ENCODE measurements at regions not wholly inside any gene's neighbourhood (a gene's known extent, or its start where the extent isn't known, plus 50 kb on each side); places are given as distances from the start of the nearest gene placed in this dataset.
A peak's percentile ranks its signal among the peaks of the same experiment; 100 is the strongest.

- CTCF ChIA-PET, result interaction anchor here (0.6 to 1.1 kb wide), 5 partner anchors 65 to 1894 kb away, joined by 3 to 9 read pairs (median 5); no protein-coding TSS in a partner anchor
- peak; percentile 69; the same call in 1 of the 2 replicates for TF ChIP-seq CTCF (IDR thresholded peaks at IDR 0.05)
- no peak for TF ChIP-seq TCF7L2 (IDR thresholded peaks at IDR 0.05; ENCODE audit: low read depth, low read length)
- Histone ChIP-seq H3K4me1 (ENCODE audit: control insufficient read depth, insufficient read depth, low read length) (no peaks in the 10 kb centered on the region), H3K27me3 (ENCODE audit: control insufficient read depth, insufficient read depth, low read length) (no peaks in the 10 kb centered on the region), H3K27ac (ENCODE audit: low read length) (no peak overlapping the region), H3K36me3 (ENCODE audit: control insufficient read depth, insufficient read depth, low read length) (no peaks in the 10 kb centered on the region), H3K4me3 (ENCODE audit: low read depth in 2 of 2, low read length in 2 of 2) (no peak overlapping the region), H3K9me3 (ENCODE audit: control insufficient read depth, insufficient read depth, low read depth, low read length) (no peaks in the 10 kb centered on the region)
- intact Hi-C loops (cut with micrococcal nuclease; ENCODE audit: unreplicated experiment), result loop anchor here (5.0 kb wide), 1 partner anchor 532 kb away; no protein-coding TSS in a partner anchor
- ATAC-seq, result peak; percentile 82
- peak; percentile 28 for DNase-seq (ENCODE audit: low read depth, low spot score)
- in situ Hi-C loops (cut with HindIII; ENCODE audit: low pct_unique_long_range_greater_than_20kb, low sequenced_read_pairs), result no loop called here
- POLR2A ChIA-PET, result no interaction called here
- BruUV-seq (replicated peaks), result no TSS peak
Observed at GRCh38 chr13:53250272-53250875, 221.8 kb downstream of the OLFM4 start.

- no TSS peak for BruUV-seq (replicated peaks)
- TF ChIP-seq POLR2AphosphoS5 (IDR thresholded peaks at IDR 0.05; ENCODE audit: low read depth, low read length) (no peak), SIN3A (IDR thresholded peaks at IDR 0.05; ENCODE audit: borderline replicate concordance, insufficient read depth, low read depth, low read length) (no peak), TCF7L2 (IDR thresholded peaks at IDR 0.05; ENCODE audit: low read depth, low read length) (no peak), REST (IDR thresholded peaks at IDR 0.05; ENCODE audit: insufficient read depth in 1 of 2, low read depth in 2 of 2, low read length in 1 of 2) (no peak), CTCF (IDR thresholded peaks at IDR 0.05) (no peak)
- H3K27me3 ChIP-seq (ENCODE audit: control insufficient read depth, insufficient read depth, low read length), result no peaks in the 10 kb centered on the region
- no peak for DNase-seq (ENCODE audit: low read depth, low spot score)
- H3K4me3 ChIP-seq (ENCODE audit: low read depth in 2 of 2, low read length in 2 of 2), result no peak overlapping the region
- ChIA-PET CTCF (interaction anchor here (0.6 to 1.1 kb wide), 5 partner anchors 64 to 1894 kb away, joined by 3 to 9 read pairs (median 5); no protein-coding TSS in a partner anchor), POLR2A (interaction anchor here (0.6 kb wide), 1 partner anchor 531 kb away, joined by 3 read pairs; no protein-coding TSS in a partner anchor)
- no peaks in the 10 kb centered on the region for H3K4me1 ChIP-seq (ENCODE audit: control insufficient read depth, insufficient read depth, low read length)
- in situ Hi-C loops (cut with HindIII; ENCODE audit: low pct_unique_long_range_greater_than_20kb, low sequenced_read_pairs), result no loop called here
- no peak for ATAC-seq
- H3K36me3 ChIP-seq (ENCODE audit: control insufficient read depth, insufficient read depth, low read length), result no peaks in the 10 kb centered on the region
- H3K9me3 ChIP-seq (ENCODE audit: control insufficient read depth, insufficient read depth, low read depth, low read length), result no peaks in the 10 kb centered on the region
- intact Hi-C loops (cut with micrococcal nuclease; ENCODE audit: unreplicated experiment), result loop anchor here (5.0 kb wide), 1 partner anchor 531 kb away; no protein-coding TSS in a partner anchor
- H3K27ac ChIP-seq (ENCODE audit: low read length), result no peak overlapping the region
Observed at GRCh38 chr13:53250977-53251376, 222.4 kb downstream of the OLFM4 start.

Data from Panc1 (cell line).